ENCODE measurements at regions not wholly inside any gene's neighbourhood (a gene's known extent, or its start where the extent isn't known, plus 50 kb on each side); places are given as distances from the start of the nearest gene placed in this dataset.

GRCh38 chr4:146124023-146124680 lies 51.4 kb upstream of the LSM6 start:
- no peak for ATAC-seq
- DNase-seq: no peak
- Histone ChIP-seq H3K27ac (ENCODE audit: low read length) (no peak overlapping the region), H3K36me3 (ENCODE audit: control insufficient read depth, insufficient read depth, low read length) (no peaks in the 10 kb centered on the region), H3K9me3 (ENCODE audit: control insufficient read depth, insufficient read depth, low read length) (no peaks in the 10 kb centered on the region), H3K27me3 (ENCODE audit: control insufficient read depth, insufficient read depth, low read length) (no peaks in the 10 kb centered on the region), H3K4me3 (ENCODE audit: low read length) (no peak overlapping the region), H3K4me1 (ENCODE audit: control insufficient read depth, insufficient read depth, low read length) (no peaks in the 10 kb centered on the region)
- Mint-ChIP-seq H3K27ac (no peak overlapping the region), H3K9me3 (no peaks in the 10 kb centered on the region), H3K36me3 (no peaks in the 10 kb centered on the region), H3K27me3 (ENCODE audit: low read depth in 2 of 2) (peaks cover 18 to 37% of the 10 kb centered on the region in 2 donors), H3K4me1 (no peaks in the 10 kb centered on the region), H3K4me3 (no peak overlapping the region)
- no peak for TF ChIP-seq CTCF (IDR thresholded peaks at IDR 0.05)
- intact Hi-C loops (cut with micrococcal nuclease): no loop called here
- WGBS (ENCODE audit: insufficient coverage): 62% methylated on average over 6 of the region's 6 CpGs

- Histone ChIP-seq H3K36me3 (ENCODE audit: control insufficient read depth, insufficient read depth, low read length) (no peaks in the 10 kb centered on the region), H3K4me3 (ENCODE audit: low read length) (no peak overlapping the region), H3K27ac (ENCODE audit: low read length) (no peak overlapping the region), H3K27me3 (ENCODE audit: control insufficient read depth, insufficient read depth, low read length) (no peaks in the 10 kb centered on the region), H3K9me3 (ENCODE audit: control insufficient read depth, insufficient read depth, low read length) (no peaks in the 10 kb centered on the region), H3K4me1 (ENCODE audit: control insufficient read depth, insufficient read depth, low read length) (no peaks in the 10 kb centered on the region)
- Mint-ChIP-seq H3K27me3 (ENCODE audit: low read depth in 2 of 2) (peaks cover 18 to 46% of the 10 kb centered on the region in 2 donors), H3K36me3 (no peaks in the 10 kb centered on the region), H3K27ac (no peak overlapping the region), H3K9me3 (no peaks in the 10 kb centered on the region), H3K4me3 (no peak overlapping the region), H3K4me1 (no peaks in the 10 kb centered on the region)
- TF ChIP-seq CTCF (IDR thresholded peaks at IDR 0.05): no peak
- WGBS (ENCODE audit: insufficient coverage): 80% methylated on average over 1 of the region's 1 CpG
- intact Hi-C loops (cut with micrococcal nuclease): no loop called here
- DNase-seq (no peak), ATAC-seq (no peak)
These were observed 52.3 kb upstream of the LSM6 start for GRCh38 chr4:146123231-146123630.

GRCh38 chr4:146122398-146122797 lies 53.1 kb upstream of the LSM6 start:
- no peak overlapping the region for H3K27ac Mint-ChIP-seq
- H3K36me3 Mint-ChIP-seq: no peaks in the 10 kb centered on the region
- DNase-seq (no peak), ATAC-seq (no peak)
- H3K27ac ChIP-seq (ENCODE audit: low read length): no peak overlapping the region
- TF ChIP-seq CTCF (IDR thresholded peaks at IDR 0.05): no peak
- 88% methylated on average over 6 of the region's 6 CpGs for WGBS (ENCODE audit: insufficient coverage)
- H3K4me3 Mint-ChIP-seq: no peak overlapping the region
- H3K27me3 ChIP-seq (ENCODE audit: control insufficient read depth, insufficient read depth, low read length): no peaks in the 10 kb centered on the region
- H3K9me3 Mint-ChIP-seq: no peaks in the 10 kb centered on the region
- H3K4me1 Mint-ChIP-seq: no peaks in the 10 kb centered on the region
- no peak overlapping the region for H3K4me3 ChIP-seq (ENCODE audit: low read length)
- peaks cover 23 to 49% of the 10 kb centered on the region in 2 donors for H3K27me3 Mint-ChIP-seq (ENCODE audit: low read depth in 2 of 2)
- H3K36me3 ChIP-seq (ENCODE audit: control insufficient read depth, insufficient read depth, low read length): no peaks in the 10 kb centered on the region
- H3K9me3 ChIP-seq (ENCODE audit: control insufficient read depth, insufficient read depth, low read length): no peaks in the 10 kb centered on the region
- H3K4me1 ChIP-seq (ENCODE audit: control insufficient read depth, insufficient read depth, low read length): no peaks in the 10 kb centered on the region
- intact Hi-C loops (cut with micrococcal nuclease): no loop called here

- Histone ChIP-seq H3K36me3 (ENCODE audit: control insufficient read depth, insufficient read depth, low read length) (no peaks in the 10 kb centered on the region), H3K4me3 (ENCODE audit: low read length) (no peak overlapping the region), H3K27ac (ENCODE audit: low read length) (no peak overlapping the region), H3K4me1 (ENCODE audit: control insufficient read depth, insufficient read depth, low read length) (no peaks in the 10 kb centered on the region), H3K27me3 (ENCODE audit: control insufficient read depth, insufficient read depth, low read length) (no peaks in the 10 kb centered on the region), H3K9me3 (ENCODE audit: control insufficient read depth, insufficient read depth, low read length) (no peaks in the 10 kb centered on the region)
- no peak overlapping the region for H3K27ac Mint-ChIP-seq
- no peaks in the 10 kb centered on the region for H3K36me3 Mint-ChIP-seq
- H3K4me1 Mint-ChIP-seq: no peaks in the 10 kb centered on the region
- H3K9me3 Mint-ChIP-seq: no peaks in the 10 kb centered on the region
- ATAC-seq (no peak), DNase-seq (no peak)
- 85% methylated on average over 3 of the region's 3 CpGs for WGBS (ENCODE audit: insufficient coverage)
- TF ChIP-seq CTCF (IDR thresholded peaks at IDR 0.05): no peak
- peaks cover 27 to 55% of the 10 kb centered on the region in 2 donors for H3K27me3 Mint-ChIP-seq (ENCODE audit: low read depth in 2 of 2)
- intact Hi-C loops (cut with micrococcal nuclease): no loop called here
- no peak overlapping the region for H3K4me3 Mint-ChIP-seq
These were observed 53.8 kb upstream of the LSM6 start for GRCh38 chr4:146121757-146122156.
